Stomach (tissue), 4 donors: ENCODE measurements at regions not wholly inside any gene's neighbourhood (a gene's known extent, or its start where the extent isn't known, plus 50 kb on each side); places are given as distances from the start of the nearest gene placed in this dataset.
"Not testable (repeated sequence)": the region's sequence is repeated elsewhere in the genome, so short reads cannot be mapped to it uniquely, and the experiment has no call there.

Source experiments
- POLR2A ChIP-seq, 4 donors: fragments of 450-650 bp; IDR thresholded peaks; one replicate each; pipeline ENCODE4 v1.6.1; 2016; ENCODE audit warnings: antibody characterized with exemption in 4 of 4, control low read depth in 2 of 4, mild to moderate bottlenecking in 1 of 4, moderate library complexity in 1 of 4
- TF ChIP-seq, protein P1 (sequence below), 7 experiments: fragments of 450-650 bp in 4 of 7; fragments of 200-600 bp in 3 of 7; sonication (generic) in 3 of 7; IDR thresholded peaks; one replicate each; pipeline ENCODE4 v1.5.1; 2016 to 2019; ENCODE audit warnings: antibody characterized with exemption in 7 of 7, control low read depth in 2 of 7, mild to moderate bottlenecking in 1 of 7

DNA sequence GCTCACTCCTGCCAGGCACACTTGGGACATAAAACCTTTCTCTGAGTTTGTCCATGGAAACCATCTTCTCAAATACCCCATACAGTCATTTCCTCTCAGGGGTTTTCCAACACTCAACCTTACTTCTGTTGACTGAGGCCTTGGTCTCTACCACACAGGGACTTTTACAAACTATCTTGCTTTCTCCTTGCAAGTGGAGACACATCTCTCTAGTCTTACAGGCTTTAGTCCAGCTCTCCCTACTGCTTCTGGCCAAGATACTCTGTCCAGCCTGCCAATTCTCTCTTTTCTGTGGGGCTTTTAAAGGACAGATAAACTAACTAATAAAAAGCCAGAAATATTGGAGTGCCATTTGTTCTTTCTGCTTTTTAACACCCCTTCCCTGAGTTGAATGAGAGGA, 87.6 kb downstream of the SPDYE17 start:
- not testable (repeated sequence) for TF ChIP-seq POLR2A (IDR thresholded peaks at IDR 0.05)
- TF ChIP-seq, protein P1, sequence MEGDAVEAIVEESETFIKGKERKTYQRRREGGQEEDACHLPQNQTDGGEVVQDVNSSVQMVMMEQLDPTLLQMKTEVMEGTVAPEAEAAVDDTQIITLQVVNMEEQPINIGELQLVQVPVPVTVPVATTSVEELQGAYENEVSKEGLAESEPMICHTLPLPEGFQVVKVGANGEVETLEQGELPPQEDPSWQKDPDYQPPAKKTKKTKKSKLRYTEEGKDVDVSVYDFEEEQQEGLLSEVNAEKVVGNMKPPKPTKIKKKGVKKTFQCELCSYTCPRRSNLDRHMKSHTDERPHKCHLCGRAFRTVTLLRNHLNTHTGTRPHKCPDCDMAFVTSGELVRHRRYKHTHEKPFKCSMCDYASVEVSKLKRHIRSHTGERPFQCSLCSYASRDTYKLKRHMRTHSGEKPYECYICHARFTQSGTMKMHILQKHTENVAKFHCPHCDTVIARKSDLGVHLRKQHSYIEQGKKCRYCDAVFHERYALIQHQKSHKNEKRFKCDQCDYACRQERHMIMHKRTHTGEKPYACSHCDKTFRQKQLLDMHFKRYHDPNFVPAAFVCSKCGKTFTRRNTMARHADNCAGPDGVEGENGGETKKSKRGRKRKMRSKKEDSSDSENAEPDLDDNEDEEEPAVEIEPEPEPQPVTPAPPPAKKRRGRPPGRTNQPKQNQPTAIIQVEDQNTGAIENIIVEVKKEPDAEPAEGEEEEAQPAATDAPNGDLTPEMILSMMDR (IDR thresholded peaks at IDR 0.05), result not testable (repeated sequence)
